8988T (cell line): ENCODE measurements at regions not wholly inside any gene's neighbourhood (a gene's known extent, or its start where the extent isn't known, plus 50 kb on each side); places are given as distances from the start of the nearest gene placed in this dataset.

ENCODE experiments used
- DNase-seq: peaks from one replicate; pipeline ENCODE4 v3.0.0; 2011

GRCh38 chr9:14427419-14427818, 113.5 kb upstream of the NFIB start:
- DNase-seq, result no peak

GRCh38 chr9:14424983-14425382, 111.0 kb upstream of the NFIB start:
- no peak for DNase-seq

- no peak for DNase-seq
Observed at GRCh38 chr9:14424289-14424688, 110.3 kb upstream of the NFIB start.

- DNase-seq, result no peak
Observed at GRCh38 chr9:14423815-14424261, 109.9 kb upstream of the NFIB start.

GRCh38 chr9:14421291-14421690, 107.3 kb upstream of the NFIB start:
- DNase-seq, result no peak

GRCh38 chr9:14418941-14419937, 105.3 kb upstream of the NFIB start:
- no peak for DNase-seq

GRCh38 chr9:14418301-14418940, 104.5 kb upstream of the NFIB start:
- no peak for DNase-seq

- no peak for DNase-seq
Observed at GRCh38 chr9:14417237-14417636, 103.3 kb upstream of the NFIB start.

- no peak for DNase-seq
Observed at GRCh38 chr9:14415947-14416346, 102.0 kb upstream of the NFIB start.

- DNase-seq, result no peak
Observed at GRCh38 chr9:14413812-14414211, 99.9 kb upstream of the NFIB start.

GRCh38 chr9:14412775-14413174, 98.8 kb upstream of the NFIB start:
- no peak for DNase-seq

- no peak for DNase-seq
Observed at GRCh38 chr9:14406463-14406862, 92.5 kb upstream of the NFIB start.

- DNase-seq, result no peak
Observed at GRCh38 chr9:14405176-14405706, 91.3 kb upstream of the NFIB start.

- no peak for DNase-seq
Observed at GRCh38 chr9:14403081-14403480, 89.1 kb upstream of the NFIB start.

- no peak for DNase-seq
Observed at GRCh38 chr9:14402583-14402982, 88.6 kb upstream of the NFIB start.

GRCh38 chr9:14401911-14402310, 88.0 kb upstream of the NFIB start:
- no peak for DNase-seq

GRCh38 chr9:14400658-14400995, 86.7 kb upstream of the NFIB start:
- no peak for DNase-seq

GRCh38 chr9:14399756-14400657, 86.1 kb upstream of the NFIB start:
- no peak for DNase-seq

- no peak for DNase-seq
Observed at GRCh38 chr9:14398473-14398872, 84.5 kb upstream of the NFIB start.

GRCh38 chr9:14396171-14396570, 82.2 kb upstream of the NFIB start:
- no peak for DNase-seq

GRCh38 chr9:14395317-14396082, 81.6 kb upstream of the NFIB start:
- DNase-seq, result no peak

- DNase-seq, result no peak
Observed at GRCh38 chr9:14393418-14393817, 79.5 kb upstream of the NFIB start.
